ENCODE measurements at regions not wholly inside any gene's neighbourhood (a gene's known extent, or its start where the extent isn't known, plus 50 kb on each side); places are given as distances from the start of the nearest gene placed in this dataset.

- H3K9me3 ChIP-seq, result no peaks in the 10 kb centered on the region
- peaks cover 10 to 46% (median 24%) of the 10 kb centered on the region in 3 donors for H3K4me1 ChIP-seq
- H3K27me3 ChIP-seq, result peaks cover 0 to 36% (median 0%) of the 10 kb centered on the region in 4 donors
- H3K27ac ChIP-seq, result no peak overlapping the region
- WGBS, 2 donors, result 33 to 41% methylated on average over 4 to 14 of the region's 14 CpGs
- no peaks in the 10 kb centered on the region for H3K36me3 ChIP-seq
- intact Hi-C loops (cut with DNase I), result no loop called here
- peak; percentile 9 for DNase-seq
- H3K4me3 ChIP-seq, result no peak overlapping the region
- no peak for TF ChIP-seq CTCF (IDR thresholded peaks at IDR 0.05)
- TF ChIP-seq POLR2A (IDR thresholded peaks at IDR 0.05), result no peak
These were observed 106.6 kb upstream of the SHH start for GRCh38 chr7:155918720-155919390.

- DNase-seq, result no peak
These were observed 105.7 kb upstream of the SHH start for GRCh38 chr7:155917836-155918430.

GRCh38 chr7:155916926-155917655 lies 104.8 kb upstream of the SHH start:
- H3K36me3 ChIP-seq, result no peaks in the 10 kb centered on the region
- intact Hi-C loops (cut with DNase I), result no loop called here
- WGBS, 2 donors, result 64 to 77% methylated on average over 12 of the region's 12 CpGs
- peaks cover 7 to 44% (median 20%) of the 10 kb centered on the region in 3 donors for H3K4me1 ChIP-seq
- H3K27me3 ChIP-seq, result peaks cover 0 to 43% (median 0%) of the 10 kb centered on the region in 4 donors
- no peak overlapping the region for H3K27ac ChIP-seq
- no peak for DNase-seq
- no peak overlapping the region for H3K4me3 ChIP-seq
- peaks cover 0 to 7% (median 0%) of the 10 kb centered on the region in 3 donors for H3K9me3 ChIP-seq
- TF ChIP-seq CTCF (IDR thresholded peaks at IDR 0.05) (no peak), POLR2A (IDR thresholded peaks at IDR 0.05) (no peak)

More at GRCh38 chr7:155917836-155918430, 105.7 kb upstream of the SHH start:
- 47 to 53% methylated on average over 8 of the region's 9 CpGs for WGBS, 2 donors
- Histone ChIP-seq H3K27me3 (peaks cover 0 to 43% (median 0%) of the 10 kb centered on the region in 4 donors), H3K4me3 (no peak overlapping the region), H3K9me3 (no peaks in the 10 kb centered on the region), H3K4me1 (peaks cover 10 to 51% (median 24%) of the 10 kb centered on the region in 3 donors), H3K27ac (no peak overlapping the region), H3K36me3 (no peaks in the 10 kb centered on the region)
- TF ChIP-seq POLR2A (IDR thresholded peaks at IDR 0.05) (no peak), CTCF (IDR thresholded peaks at IDR 0.05) (no peak)
- intact Hi-C loops (cut with DNase I), result no loop called here

DNA sequence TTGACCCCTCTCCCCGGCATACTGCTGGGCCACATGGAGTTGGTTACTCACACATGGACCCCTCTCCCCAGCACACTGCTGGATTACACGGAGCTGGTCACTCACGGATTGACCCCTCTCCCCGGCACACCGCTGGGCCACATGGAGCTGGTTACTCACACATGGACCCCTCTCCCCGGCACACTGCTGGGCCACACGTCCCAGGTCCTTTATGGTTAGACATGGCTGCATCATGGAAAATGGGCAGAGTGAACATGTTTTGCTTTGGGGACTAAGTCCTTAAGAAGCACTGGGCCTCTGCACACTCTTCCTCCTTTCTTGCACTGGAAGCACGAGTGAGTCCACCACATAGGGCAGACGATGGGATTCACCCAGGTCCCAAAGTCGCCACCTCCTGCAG lies 102.1 kb upstream of the SHH start:
- TF ChIP-seq CTCF (IDR thresholded peaks at IDR 0.05) (no peak), POLR2A (IDR thresholded peaks at IDR 0.05) (no peak)
- no peak overlapping the region for H3K27ac ChIP-seq
- H3K9me3 ChIP-seq, result peaks cover 0 to 10% (median 0%) of the 10 kb centered on the region in 3 donors
- peaks cover 4 to 29% (median 12%) of the 10 kb centered on the region in 3 donors for H3K4me1 ChIP-seq
- no peak overlapping the region for H3K4me3 ChIP-seq
- peaks cover 0 to 43% (median 0%) of the 10 kb centered on the region in 4 donors for H3K27me3 ChIP-seq
- WGBS, 2 donors, result 65 to 85% methylated on average over 9 of the region's 10 CpGs
- DNase-seq, result no peak
- H3K36me3 ChIP-seq, result no peaks in the 10 kb centered on the region
- intact Hi-C loops (cut with DNase I), result no loop called here

- DNase-seq, result no peak
- no peak overlapping the region for H3K27ac ChIP-seq
- H3K4me1 ChIP-seq, result peaks cover 0 to 22% (median 9%) of the 10 kb centered on the region in 3 donors
- no peak overlapping the region for H3K4me3 ChIP-seq
- H3K9me3 ChIP-seq, result peaks cover 0 to 10% (median 0%) of the 10 kb centered on the region in 3 donors
- peaks cover 0 to 43% (median 0%) of the 10 kb centered on the region in 4 donors for H3K27me3 ChIP-seq
- TF ChIP-seq CTCF (IDR thresholded peaks at IDR 0.05), result no peak
- no peak for TF ChIP-seq POLR2A (IDR thresholded peaks at IDR 0.05)
- intact Hi-C loops (cut with DNase I), result no loop called here
- WGBS, 2 donors, result 66 to 79% methylated on average over 4 to 6 of the region's 11 CpGs
- H3K36me3 ChIP-seq, result no peaks in the 10 kb centered on the region
These were observed 101.5 kb upstream of the SHH start for GRCh38 chr7:155913719-155914118.

All from esophagus squamous epithelium (tissue), 5 donors.